SU-DHL-6 (cell line): ENCODE measurements at regions not wholly inside any gene's neighbourhood (a gene's known extent, or its start where the extent isn't known, plus 50 kb on each side); places are given as distances from the start of the nearest gene placed in this dataset.

Experiments used
- H2AFZ ChIP-seq: fragments of 200-600 bp; sonication (generic); 2 replicates; pipeline ENCODE4 v1.6.1; 2014; ENCODE audit warnings: low read depth, mild to moderate bottlenecking, moderate library complexity, mixed read lengths, antibody characterized with exemption, low read length; ENCODE audit not compliant: severe bottlenecking
- H3F3A ChIP-seq: fragments of 200-600 bp; shearing (Covaris generic); 2 replicates; pipeline ENCODE4 v1.6.0; 2016; ENCODE audit warnings: antibody characterized with exemption, mild to moderate bottlenecking; ENCODE audit not compliant: insufficient read depth
- H3K27ac ChIP-seq: fragments of 200-600 bp; sonication (generic); 2 replicates; pipeline ENCODE4 v1.5.1; 2016; ENCODE audit warnings: low read depth, mild to moderate bottlenecking, low read length, moderate library complexity, mixed read lengths
- H3K27me3 ChIP-seq: fragments of 200-600 bp; sonication (generic), shearing (Covaris generic); 2 replicates; pipeline ENCODE4 v1.6.0; 2014; ENCODE audit warnings: mild to moderate bottlenecking, low read length
- H3K36me3 ChIP-seq: fragments of 200-600 bp; sonication (generic); 2 replicates; pipeline ENCODE4 v1.6.1; 2014; ENCODE audit warnings: mild to moderate bottlenecking, low read length, mixed read lengths
- H3K4me2 ChIP-seq: fragments of 300-600, 200-600 bp; shearing (Covaris generic), sonication (generic); 2 replicates; pipeline ENCODE4 v1.6.0; 2014; ENCODE audit warnings: low read length, low read depth, mild to moderate bottlenecking; ENCODE audit not compliant: poor library complexity, severe bottlenecking
- H3K4me3 ChIP-seq: fragments of 200-600 bp; sonication (generic); 2 replicates; pipeline ENCODE4 v1.5.1; 2014; ENCODE audit warnings: antibody characterized with exemption, low read length, mild to moderate bottlenecking, mixed read lengths; ENCODE audit not compliant: insufficient read depth, poor library complexity, severe bottlenecking
- H3K79me2 ChIP-seq: fragments of 200-600 bp; sonication (generic); 2 replicates; pipeline ENCODE4 v1.6.1; 2014; ENCODE audit warnings: mild to moderate bottlenecking, low read length, moderate library complexity; ENCODE audit not compliant: insufficient read depth
- H3K9ac ChIP-seq: fragments of 200-600 bp; sonication (generic); 2 replicates; pipeline ENCODE4 v1.7.0; 2014; ENCODE audit warnings: mild to moderate bottlenecking, low read length
- H3K9me2 ChIP-seq: fragments of 200-600 bp; sonication (generic); replicated peaks from 2 replicates; pipeline ENCODE4 v1.6.1; 2014; ENCODE audit warnings: low read length; ENCODE audit not compliant: insufficient read depth
- H3K9me3 ChIP-seq: fragments of 200-600 bp; sonication (generic); 2 replicates; pipeline ENCODE4 v1.6.1; 2014; ENCODE audit warnings: low read length, mixed read lengths; ENCODE audit not compliant: insufficient read depth
- H4K20me1 ChIP-seq: fragments of 200-600 bp; sonication (generic); 2 replicates; pipeline ENCODE4 v1.6.1; 2014; ENCODE audit warnings: low read depth, mild to moderate bottlenecking, antibody characterized with exemption, low read length, moderate library complexity, mixed read lengths
- EZH2phosphoT487 ChIP-seq: fragments of 200-600 bp; sonication (generic), shearing (Covaris generic); conservative IDR thresholded peaks from 2 replicates; pipeline ENCODE4 v1.6.1; 2018; ENCODE audit warnings: mild to moderate bottlenecking, antibody characterized with exemption, low read length, moderate library complexity, mixed read lengths
- TF ChIP-seq, protein P1 (sequence below): fragments of 200-600 bp; sonication (generic); IDR thresholded peaks from one replicate; pipeline ENCODE4 v1.5.1; 2017; ENCODE audit warnings: antibody characterized with exemption, mild to moderate bottlenecking, low read length, moderate library complexity; ENCODE audit not compliant: insufficient read depth, poor library complexity, severe bottlenecking

DNA sequence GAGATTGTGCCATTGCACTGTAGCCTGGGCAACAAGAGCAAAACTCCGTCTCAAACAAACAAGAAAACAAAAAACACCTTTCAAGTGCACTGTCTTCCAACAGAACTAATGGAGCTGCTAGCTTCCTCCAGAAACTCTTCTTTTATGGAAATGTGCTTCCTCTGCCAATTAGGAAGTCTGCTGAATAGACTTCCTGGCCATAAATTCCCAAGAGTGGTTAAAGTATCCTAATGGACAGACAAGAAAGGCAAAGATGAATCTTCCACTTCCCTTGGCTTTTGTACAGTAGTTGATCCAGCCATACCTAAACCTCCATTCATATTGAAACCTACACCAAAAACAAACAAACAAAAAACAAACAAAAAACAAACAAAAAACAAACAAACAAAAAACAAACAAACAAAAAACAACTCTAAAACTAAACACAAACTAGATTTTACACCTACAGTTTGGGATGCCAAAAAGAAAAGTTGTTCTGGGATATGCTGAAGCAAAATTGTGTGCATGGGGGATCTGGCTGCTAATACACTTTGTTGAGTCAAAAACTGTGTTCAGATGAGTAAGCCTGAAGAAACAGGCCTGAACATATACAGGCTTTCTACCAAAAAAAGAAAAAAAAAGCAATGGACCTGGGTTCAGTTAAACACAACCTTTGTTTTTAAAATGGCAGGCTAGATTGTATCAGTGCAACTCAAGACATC, 59.8 kb upstream of the CARMIL1 start:
- TF ChIP-seq, protein P1, sequence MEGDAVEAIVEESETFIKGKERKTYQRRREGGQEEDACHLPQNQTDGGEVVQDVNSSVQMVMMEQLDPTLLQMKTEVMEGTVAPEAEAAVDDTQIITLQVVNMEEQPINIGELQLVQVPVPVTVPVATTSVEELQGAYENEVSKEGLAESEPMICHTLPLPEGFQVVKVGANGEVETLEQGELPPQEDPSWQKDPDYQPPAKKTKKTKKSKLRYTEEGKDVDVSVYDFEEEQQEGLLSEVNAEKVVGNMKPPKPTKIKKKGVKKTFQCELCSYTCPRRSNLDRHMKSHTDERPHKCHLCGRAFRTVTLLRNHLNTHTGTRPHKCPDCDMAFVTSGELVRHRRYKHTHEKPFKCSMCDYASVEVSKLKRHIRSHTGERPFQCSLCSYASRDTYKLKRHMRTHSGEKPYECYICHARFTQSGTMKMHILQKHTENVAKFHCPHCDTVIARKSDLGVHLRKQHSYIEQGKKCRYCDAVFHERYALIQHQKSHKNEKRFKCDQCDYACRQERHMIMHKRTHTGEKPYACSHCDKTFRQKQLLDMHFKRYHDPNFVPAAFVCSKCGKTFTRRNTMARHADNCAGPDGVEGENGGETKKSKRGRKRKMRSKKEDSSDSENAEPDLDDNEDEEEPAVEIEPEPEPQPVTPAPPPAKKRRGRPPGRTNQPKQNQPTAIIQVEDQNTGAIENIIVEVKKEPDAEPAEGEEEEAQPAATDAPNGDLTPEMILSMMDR, result no peak
- no peak for TF ChIP-seq EZH2phosphoT487
- H3K9me3 ChIP-seq, result no peaks in the 10 kb centered on the region
- H4K20me1 ChIP-seq, result no peaks in the 10 kb centered on the region
- H3K79me2 ChIP-seq, result no peaks in the 10 kb centered on the region
- H3K4me2 ChIP-seq, result no peak overlapping the region
- no peak overlapping the region for H3K27ac ChIP-seq
- H3K27me3 ChIP-seq, result no peaks in the 10 kb centered on the region
- no peaks in the 10 kb centered on the region for H3K36me3 ChIP-seq
- H2AFZ ChIP-seq, result no peak overlapping the region
- no peak overlapping the region for H3K9ac ChIP-seq
- no peaks in the 10 kb centered on the region for H3F3A ChIP-seq
- no peak overlapping the region for H3K4me3 ChIP-seq
- no peaks in the 10 kb centered on the region for H3K9me2 ChIP-seq

DNA sequence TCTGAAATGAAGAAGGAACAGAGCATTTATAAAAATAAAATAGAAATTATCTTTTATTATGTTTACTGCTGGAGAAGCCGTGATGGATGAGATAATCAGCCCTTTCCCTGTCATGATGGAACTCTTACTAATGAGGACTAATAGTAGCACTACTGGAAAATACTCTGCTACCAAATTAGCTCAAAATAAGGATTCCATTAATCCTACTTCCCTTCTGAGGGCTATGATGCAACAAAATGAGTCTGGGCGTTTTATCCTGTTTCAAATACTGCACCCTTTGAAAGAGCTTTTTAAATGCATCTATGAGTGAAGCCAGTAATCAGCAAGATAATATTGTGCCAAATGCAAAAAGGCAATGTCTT, 59.3 kb upstream of the CARMIL1 start:
- Histone ChIP-seq H3K79me2 (no peaks in the 10 kb centered on the region), H3K9me2 (no peaks in the 10 kb centered on the region), H3K9ac (no peak overlapping the region), H4K20me1 (no peaks in the 10 kb centered on the region), H3F3A (no peaks in the 10 kb centered on the region), H3K36me3 (no peaks in the 10 kb centered on the region), H3K27me3 (no peaks in the 10 kb centered on the region), H3K27ac (no peak overlapping the region), H2AFZ (no peak overlapping the region), H3K4me2 (no peak overlapping the region), H3K9me3 (no peaks in the 10 kb centered on the region), H3K4me3 (no peak overlapping the region)
- TF ChIP-seq, protein P1, result no peak
- TF ChIP-seq EZH2phosphoT487, result no peak

DNA sequence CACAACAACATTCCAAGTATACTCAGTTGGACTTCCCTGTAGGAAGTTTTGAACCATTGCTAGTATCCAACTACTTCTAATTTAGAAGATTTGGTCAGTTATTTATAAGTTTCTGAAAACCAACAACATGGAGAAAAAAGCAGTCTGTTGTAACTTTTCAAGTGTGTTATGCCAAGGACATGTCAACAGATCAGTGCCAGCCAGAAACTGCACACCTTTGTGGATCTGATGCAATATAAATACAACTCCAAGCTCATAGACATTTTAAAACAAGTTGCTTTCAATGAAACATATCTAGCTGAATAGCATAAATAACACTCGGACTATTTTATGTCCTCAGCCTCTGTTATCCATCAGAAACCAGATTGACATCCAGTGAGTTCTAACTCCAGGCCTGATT, 58.3 kb upstream of the CARMIL1 start:
- Histone ChIP-seq H2AFZ (no peak overlapping the region), H3K9me2 (no peaks in the 10 kb centered on the region), H3F3A (no peaks in the 10 kb centered on the region), H4K20me1 (no peaks in the 10 kb centered on the region), H3K9ac (no peak overlapping the region), H3K27ac (no peak overlapping the region), H3K79me2 (no peaks in the 10 kb centered on the region), H3K4me3 (no peak overlapping the region), H3K4me2 (no peak overlapping the region), H3K36me3 (no peaks in the 10 kb centered on the region), H3K9me3 (no peaks in the 10 kb centered on the region), H3K27me3 (no peaks in the 10 kb centered on the region)
- no peak for TF ChIP-seq EZH2phosphoT487
- TF ChIP-seq, protein P1, result no peak
